Parathyroid adenoma (tissue), 2 donors: ENCODE measurements at regions not wholly inside any gene's neighbourhood (a gene's known extent, or its start where the extent isn't known, plus 50 kb on each side); places are given as distances from the start of the nearest gene placed in this dataset.
"Not testable (repeated sequence)": the region's sequence is repeated elsewhere in the genome, so short reads cannot be mapped to it uniquely, and the experiment has no call there.

Source experiments
- H2AFZ ChIP-seq: fragments of 300-600 bp; sonication (generic); one replicate; pipeline ENCODE4 v1.7.0; 2017; ENCODE audit warnings: antibody characterized with exemption, mild to moderate bottlenecking
- H3K27ac ChIP-seq: fragments of 300-600 bp; sonication (generic); one replicate; pipeline ENCODE4 v1.7.0; 2017
- H3K27me3 ChIP-seq: fragments of 300-600 bp; sonication (generic); one replicate; pipeline ENCODE4 v1.7.0; 2017; ENCODE audit warnings: low read length; ENCODE audit not compliant: control insufficient read depth, insufficient read depth
- H3K36me3 ChIP-seq: fragments of 300-600 bp; sonication (generic); one replicate; pipeline ENCODE4 v1.7.0; 2017; ENCODE audit warnings: low read length; ENCODE audit not compliant: control insufficient read depth, insufficient read depth
- H3K4me1 ChIP-seq: fragments of 300-600 bp; sonication (generic); one replicate; pipeline ENCODE4 v1.7.0; 2017; ENCODE audit warnings: control low read depth
- H3K4me2 ChIP-seq: fragments of 300-600 bp; sonication (generic); one replicate; pipeline ENCODE4 v1.7.0; 2017; ENCODE audit warnings: low read length
- H3K4me3 ChIP-seq: fragments of 300-600 bp; sonication (generic); one replicate; pipeline ENCODE4 v1.7.0; 2017; ENCODE audit warnings: low read depth, low read length
- H3K79me2 ChIP-seq: fragments of 300-600 bp; sonication (generic); one replicate; pipeline ENCODE4 v1.7.0; 2017; ENCODE audit warnings: control low read depth
- H3K9ac ChIP-seq: fragments of 300-600 bp; sonication (generic); one replicate; pipeline ENCODE4 v1.7.0; 2017; ENCODE audit warnings: mild to moderate bottlenecking
- H3K9me3 ChIP-seq: fragments of 300-600 bp; sonication (generic); one replicate; pipeline ENCODE4 v1.7.0; 2017; ENCODE audit warnings: low read length; ENCODE audit not compliant: control insufficient read depth
- CTCF ChIP-seq: fragments of 300-600 bp; sonication (generic); IDR thresholded peaks from one replicate; pipeline ENCODE4 v1.7.0; 2017; ENCODE audit warnings: antibody characterized with exemption, mild to moderate bottlenecking
- donor health status: primary hyperparathyroidism.

- no peak overlapping the region for H3K27ac ChIP-seq
- H3K9me3 ChIP-seq, result no peaks in the 10 kb centered on the region
- H2AFZ ChIP-seq, result no peak overlapping the region
- no peak for TF ChIP-seq CTCF
- H3K4me3 ChIP-seq, result no peak overlapping the region
- H3K27me3 ChIP-seq, result no peaks in the 10 kb centered on the region
- no peak overlapping the region for H3K4me2 ChIP-seq
- H3K36me3 ChIP-seq, result no peaks in the 10 kb centered on the region
- H3K9ac ChIP-seq, result no peak overlapping the region
- H3K79me2 ChIP-seq, result no peaks in the 10 kb centered on the region
- no peaks in the 10 kb centered on the region for H3K4me1 ChIP-seq
These were observed 466.4 kb upstream of the ZMIZ1 start for GRCh38 chr10:78602201-78602932.

GRCh38 chr10:78604286-78604685, 464.5 kb upstream of the ZMIZ1 start:
- Histone ChIP-seq H3K27me3 (no peaks in the 10 kb centered on the region), H3K4me2 (no peak overlapping the region), H3K9ac (no peak overlapping the region), H2AFZ (no peak overlapping the region), H3K79me2 (no peaks in the 10 kb centered on the region), H3K4me1 (no peaks in the 10 kb centered on the region), H3K9me3 (no peaks in the 10 kb centered on the region), H3K4me3 (no peak overlapping the region), H3K27ac (no peak overlapping the region), H3K36me3 (no peaks in the 10 kb centered on the region)
- no peak for TF ChIP-seq CTCF

GRCh38 chr10:78604721-78605120, 464.0 kb upstream of the ZMIZ1 start:
- no peak overlapping the region for H3K27ac ChIP-seq
- no peak overlapping the region for H3K4me2 ChIP-seq
- no peak overlapping the region for H3K9ac ChIP-seq
- no peaks in the 10 kb centered on the region for H3K36me3 ChIP-seq
- H2AFZ ChIP-seq, result no peak overlapping the region
- no peaks in the 10 kb centered on the region for H3K9me3 ChIP-seq
- H3K4me1 ChIP-seq, result no peaks in the 10 kb centered on the region
- H3K79me2 ChIP-seq, result no peaks in the 10 kb centered on the region
- no peak overlapping the region for H3K4me3 ChIP-seq
- no peak for TF ChIP-seq CTCF
- H3K27me3 ChIP-seq, result no peaks in the 10 kb centered on the region

- Histone ChIP-seq H3K36me3 (no peaks in the 10 kb centered on the region), H3K27me3 (no peaks in the 10 kb centered on the region), H3K79me2 (no peaks in the 10 kb centered on the region), H3K4me2 (no peak overlapping the region), H3K4me1 (no peaks in the 10 kb centered on the region), H3K4me3 (no peak overlapping the region), H3K9me3 (no peaks in the 10 kb centered on the region), H3K9ac (no peak overlapping the region), H2AFZ (no peak overlapping the region), H3K27ac (no peak overlapping the region)
- TF ChIP-seq CTCF, result no peak
These were observed 462.9 kb upstream of the ZMIZ1 start for GRCh38 chr10:78605800-78606350.

GRCh38 chr10:78606766-78607165, 462.0 kb upstream of the ZMIZ1 start:
- H3K9me3 ChIP-seq, H3K27me3 ChIP-seq, H2AFZ ChIP-seq, H3K4me2 ChIP-seq, H3K79me2 ChIP-seq, H3K4me1 ChIP-seq, H3K9ac ChIP-seq, H3K36me3 ChIP-seq, H3K4me3 ChIP-seq, H3K27ac ChIP-seq: not testable (repeated sequence)
